ENCODE measurements at regions not wholly inside any gene's neighbourhood (a gene's known extent, or its start where the extent isn't known, plus 50 kb on each side); places are given as distances from the start of the nearest gene placed in this dataset.

DNA sequence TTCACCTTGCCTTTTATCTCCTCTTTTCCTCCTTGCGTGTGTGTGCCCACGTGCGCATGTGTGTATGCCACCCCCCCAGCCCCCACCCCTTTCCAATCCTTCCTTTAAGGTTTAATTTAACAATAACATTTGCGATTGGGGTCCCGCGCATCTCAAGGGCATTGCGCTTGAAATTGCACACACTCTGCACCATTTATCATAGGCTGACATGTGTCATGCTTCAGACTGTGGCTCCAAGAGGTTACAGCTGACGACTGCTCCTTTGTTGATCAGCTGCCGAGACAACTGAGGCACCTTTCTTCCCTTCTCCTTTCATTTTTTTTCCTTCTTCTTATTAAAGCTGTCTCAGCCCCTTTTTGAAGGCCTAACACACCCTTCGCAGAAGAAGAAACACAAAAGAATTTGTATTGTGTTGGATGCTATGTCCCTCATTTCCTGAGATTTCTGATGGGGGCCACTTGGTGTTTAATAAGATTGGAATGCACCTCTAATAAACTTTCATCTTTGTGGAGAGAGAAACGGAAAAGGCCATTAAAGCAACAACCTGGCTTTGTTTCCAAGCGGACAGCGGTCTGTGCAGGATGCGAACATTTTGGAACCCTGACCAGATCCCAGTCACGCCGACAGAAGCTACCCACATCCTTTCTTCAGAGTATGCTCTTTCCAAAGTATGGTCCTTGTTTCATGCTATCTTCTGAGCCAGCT, 470.1 kb downstream of the MCTP2 start:
- no peak for DNase-seq
- Histone ChIP-seq H3K9me3 (peaks cover 0 to 2% (median 0%) of the 10 kb centered on the region in 4 donors), H3K27ac (no peak overlapping the region), H3K36me3 (no peaks in the 10 kb centered on the region), H3K4me1 (no peaks in the 10 kb centered on the region), H3K27me3 (no peaks in the 10 kb centered on the region), H3K4me3 (no peak overlapping the region)
- 87 to 88% methylated on average over 16 of the region's 16 CpGs for WGBS, 2 donors
- intact Hi-C loops (cut with DNase I), result no loop called here
- TF ChIP-seq, protein P1, sequence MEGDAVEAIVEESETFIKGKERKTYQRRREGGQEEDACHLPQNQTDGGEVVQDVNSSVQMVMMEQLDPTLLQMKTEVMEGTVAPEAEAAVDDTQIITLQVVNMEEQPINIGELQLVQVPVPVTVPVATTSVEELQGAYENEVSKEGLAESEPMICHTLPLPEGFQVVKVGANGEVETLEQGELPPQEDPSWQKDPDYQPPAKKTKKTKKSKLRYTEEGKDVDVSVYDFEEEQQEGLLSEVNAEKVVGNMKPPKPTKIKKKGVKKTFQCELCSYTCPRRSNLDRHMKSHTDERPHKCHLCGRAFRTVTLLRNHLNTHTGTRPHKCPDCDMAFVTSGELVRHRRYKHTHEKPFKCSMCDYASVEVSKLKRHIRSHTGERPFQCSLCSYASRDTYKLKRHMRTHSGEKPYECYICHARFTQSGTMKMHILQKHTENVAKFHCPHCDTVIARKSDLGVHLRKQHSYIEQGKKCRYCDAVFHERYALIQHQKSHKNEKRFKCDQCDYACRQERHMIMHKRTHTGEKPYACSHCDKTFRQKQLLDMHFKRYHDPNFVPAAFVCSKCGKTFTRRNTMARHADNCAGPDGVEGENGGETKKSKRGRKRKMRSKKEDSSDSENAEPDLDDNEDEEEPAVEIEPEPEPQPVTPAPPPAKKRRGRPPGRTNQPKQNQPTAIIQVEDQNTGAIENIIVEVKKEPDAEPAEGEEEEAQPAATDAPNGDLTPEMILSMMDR (IDR thresholded peaks at IDR 0.05), result no peak
- TF ChIP-seq EP300 (IDR thresholded peaks at IDR 0.05), result no peak
- TF ChIP-seq POLR2A (IDR thresholded peaks at IDR 0.05), result no peak
- no peak for TF ChIP-seq POLR2AphosphoS5 (IDR thresholded peaks at IDR 0.05)

DNA sequence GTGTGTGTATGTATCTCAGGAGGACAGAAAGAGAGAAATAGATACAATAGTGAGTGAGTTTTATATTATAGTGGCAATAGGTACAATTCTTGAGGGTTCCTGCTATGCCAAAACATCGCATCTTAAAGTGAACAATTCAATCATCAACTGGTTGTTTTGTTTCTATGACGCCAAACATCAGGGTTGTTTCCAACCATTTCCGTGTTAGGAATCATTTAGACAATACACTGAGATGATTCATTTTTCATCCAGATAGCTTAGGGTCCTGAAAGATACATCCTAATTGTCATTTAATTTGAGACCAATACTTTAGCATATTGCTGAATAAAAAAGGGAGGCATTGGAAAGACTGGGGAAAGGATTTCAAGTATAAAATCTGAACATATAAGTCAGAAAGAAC, 472.2 kb downstream of the MCTP2 start:
- Histone ChIP-seq H3K4me3 (no peak overlapping the region), H3K4me1 (no peaks in the 10 kb centered on the region), H3K27me3 (no peaks in the 10 kb centered on the region), H3K36me3 (no peaks in the 10 kb centered on the region), H3K27ac (no peak overlapping the region), H3K9me3 (peaks cover 0 to 3% (median 0%) of the 10 kb centered on the region in 4 donors)
- no peak for DNase-seq
- intact Hi-C loops (cut with DNase I), result no loop called here
- WGBS, 2 donors, result 15 to 71% methylated on average over 3 of the region's 3 CpGs
- TF ChIP-seq POLR2AphosphoS5 (IDR thresholded peaks at IDR 0.05), result no peak
- no peak for TF ChIP-seq EP300 (IDR thresholded peaks at IDR 0.05)
- no peak for TF ChIP-seq POLR2A (IDR thresholded peaks at IDR 0.05)
- TF ChIP-seq, protein P1 (IDR thresholded peaks at IDR 0.05), result no peak

DNA sequence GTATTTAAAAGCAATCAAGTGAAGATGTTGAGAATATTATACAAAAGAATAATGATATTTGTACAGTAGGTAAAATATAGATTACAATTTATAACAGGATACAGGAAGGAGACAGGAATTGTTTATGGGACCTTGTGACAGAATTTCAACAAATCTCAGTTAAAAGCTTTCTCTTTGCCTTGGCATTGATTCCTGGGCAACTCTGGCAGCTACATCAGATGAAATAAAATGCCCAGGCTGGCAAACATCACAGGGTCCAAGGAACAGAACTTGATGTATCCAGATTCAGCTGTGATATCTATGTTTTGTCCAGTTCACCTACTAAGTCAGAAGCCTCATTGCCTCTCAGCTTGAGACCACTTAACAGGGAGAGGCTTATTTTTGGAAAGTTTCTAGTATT, 473.1 kb downstream of the MCTP2 start:
- Histone ChIP-seq H3K36me3 (no peaks in the 10 kb centered on the region), H3K27me3 (no peaks in the 10 kb centered on the region), H3K9me3 (peaks cover 0 to 3% (median 0%) of the 10 kb centered on the region in 4 donors), H3K4me3 (no peak overlapping the region), H3K27ac (no peak overlapping the region), H3K4me1 (no peaks in the 10 kb centered on the region)
- no peak for DNase-seq
- intact Hi-C loops (cut with DNase I), result no loop called here
- no peak for TF ChIP-seq EP300 (IDR thresholded peaks at IDR 0.05)
- TF ChIP-seq POLR2A (IDR thresholded peaks at IDR 0.05), result no peak
- no peak for TF ChIP-seq POLR2AphosphoS5 (IDR thresholded peaks at IDR 0.05)
- TF ChIP-seq, protein P1 (IDR thresholded peaks at IDR 0.05), result no peak

DNA sequence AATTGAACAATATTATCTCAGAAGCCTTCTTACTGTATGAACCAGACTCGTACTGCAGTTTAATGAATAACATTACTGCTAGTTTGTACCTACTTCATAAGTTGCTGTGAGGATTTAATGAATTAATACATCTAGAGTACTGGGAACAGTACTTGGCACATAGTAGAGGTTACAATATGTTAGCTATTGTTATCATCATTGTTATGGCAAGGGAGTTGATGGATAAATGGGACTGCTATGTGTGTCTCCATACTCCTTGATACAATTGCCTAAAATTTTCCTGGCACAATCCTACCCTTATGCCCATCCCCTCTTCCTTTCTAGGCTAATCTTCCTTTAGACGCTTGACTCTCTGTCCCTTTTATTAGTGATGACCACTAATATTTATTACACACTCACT, 473.6 kb downstream of the MCTP2 start:
- H3K4me3 ChIP-seq, result no peak overlapping the region
- H3K27ac ChIP-seq, result no peak overlapping the region
- 75 to 84% methylated on average over 2 of the region's 2 CpGs for WGBS, 2 donors
- H3K9me3 ChIP-seq, result peaks cover 0 to 3% (median 0%) of the 10 kb centered on the region in 4 donors
- no peaks in the 10 kb centered on the region for H3K4me1 ChIP-seq
- H3K27me3 ChIP-seq, result no peaks in the 10 kb centered on the region
- TF ChIP-seq POLR2AphosphoS5 (IDR thresholded peaks at IDR 0.05), result no peak
- TF ChIP-seq, protein P1 (IDR thresholded peaks at IDR 0.05), result no peak
- H3K36me3 ChIP-seq, result no peaks in the 10 kb centered on the region
- intact Hi-C loops (cut with DNase I), result no loop called here
- DNase-seq, result no peak

DNA sequence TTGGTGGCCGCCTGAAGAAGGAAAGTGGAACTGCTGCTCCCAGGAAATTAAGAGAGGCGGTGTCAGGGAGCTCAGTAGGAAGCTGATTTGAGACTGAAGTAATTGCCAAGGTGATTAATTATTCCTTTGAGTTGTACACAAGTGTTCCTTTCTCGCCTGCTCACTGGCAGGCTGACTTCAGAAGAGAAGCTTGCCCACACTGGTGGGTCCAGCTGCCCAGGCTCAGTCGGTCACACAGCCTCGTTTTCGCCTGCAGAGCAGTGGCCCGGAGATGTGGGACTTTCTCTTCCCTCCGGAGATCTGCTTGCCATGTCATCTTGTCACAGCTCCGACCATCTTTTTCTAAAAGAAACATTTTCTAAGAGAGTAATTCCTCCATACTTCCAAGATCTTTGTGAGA, 478.0 kb downstream of the MCTP2 start:
- H3K36me3 ChIP-seq, result no peaks in the 10 kb centered on the region
- H3K4me1 ChIP-seq, result no peaks in the 10 kb centered on the region
- H3K9me3 ChIP-seq, result peaks cover 0 to 3% (median 0%) of the 10 kb centered on the region in 4 donors
- TF ChIP-seq POLR2A (IDR thresholded peaks at IDR 0.05) (no peak), POLR2AphosphoS5 (IDR thresholded peaks at IDR 0.05) (no peak), EP300 (IDR thresholded peaks at IDR 0.05) (no peak)
- TF ChIP-seq, protein P1 (IDR thresholded peaks at IDR 0.05), result no peak
- H3K27me3 ChIP-seq, result no peaks in the 10 kb centered on the region
- intact Hi-C loops (cut with DNase I), result no loop called here
- no peak for DNase-seq
- H3K4me3 ChIP-seq, result no peak overlapping the region
- WGBS, 2 donors, result 92% methylated on average over 9 of the region's 9 CpGs
- no peak overlapping the region for H3K27ac ChIP-seq
